GM19238 (cell line): ENCODE measurements at regions not wholly inside any gene's neighbourhood (a gene's known extent, or its start where the extent isn't known, plus 50 kb on each side); places are given as distances from the start of the nearest gene placed in this dataset.
"Not testable (repeated sequence)": the region's sequence is repeated elsewhere in the genome, so short reads cannot be mapped to it uniquely, and the experiment has no call there.

Experiments
- DNase-seq: peaks from one replicate; pipeline ENCODE4 v3.0.0; 2011; ENCODE audit warnings: low spot score; ENCODE audit not compliant: insufficient read length

GRCh38 chr10:114730291-114730690 is 72.2 kb upstream of the ABLIM1 start:
- no peak for DNase-seq

GRCh38 chr10:114732931-114733330 is 74.9 kb upstream of the ABLIM1 start:
- DNase-seq = no peak

- no peak for DNase-seq
Observed at GRCh38 chr10:114735946-114736345, 77.9 kb upstream of the ABLIM1 start.

- DNase-seq = no peak
Observed at GRCh38 chr10:114743521-114744231, 77.9 kb upstream of the FHIP2A start.

GRCh38 chr10:114746531-114746930 is 75.0 kb upstream of the FHIP2A start:
- no peak for DNase-seq

- no peak for DNase-seq
Observed at GRCh38 chr10:114748241-114748640, 73.3 kb upstream of the FHIP2A start.

GRCh38 chr10:114749014-114749413 is 72.6 kb upstream of the FHIP2A start:
- no peak for DNase-seq

- DNase-seq = no peak
Observed at GRCh38 chr10:114749510-114749909, 72.1 kb upstream of the FHIP2A start.

GRCh38 chr10:114751856-114752255 is 69.7 kb upstream of the FHIP2A start:
- DNase-seq = no peak

GRCh38 chr10:114752570-114752969 is 69.0 kb upstream of the FHIP2A start:
- not testable (repeated sequence) for DNase-seq

GRCh38 chr10:114753126-114753525 is 68.5 kb upstream of the FHIP2A start:
- DNase-seq = no peak

GRCh38 chr10:114754445-114755320 is 66.9 kb upstream of the FHIP2A start:
- DNase-seq = no peak

GRCh38 chr10:114755537-114755936 is 66.0 kb upstream of the FHIP2A start:
- DNase-seq = no peak

- DNase-seq = no peak
Observed at GRCh38 chr10:114758331-114758730, 63.2 kb upstream of the FHIP2A start.

- no peak for DNase-seq
Observed at GRCh38 chr10:114761205-114762193, 60.1 kb upstream of the FHIP2A start.

GRCh38 chr10:114762811-114763210 is 58.8 kb upstream of the FHIP2A start:
- DNase-seq = no peak

- no peak for DNase-seq
Observed at GRCh38 chr10:114764656-114765055, 56.9 kb upstream of the FHIP2A start.

- no peak for DNase-seq
Observed at GRCh38 chr10:114766470-114766869, 55.1 kb upstream of the FHIP2A start.

- peak; percentile 10 for DNase-seq
Observed at GRCh38 chr10:114767101-114767985, 54.2 kb upstream of the FHIP2A start.
